Right ventricle myocardium superior (tissue), 1 donor: ENCODE measurements at regions not wholly inside any gene's neighbourhood (a gene's known extent, or its start where the extent isn't known, plus 50 kb on each side); places are given as distances from the start of the nearest gene placed in this dataset.
A peak's percentile ranks its signal among the peaks of the same experiment; 100 is the strongest.
"Not testable (repeated sequence)": the region's sequence is repeated elsewhere in the genome, so short reads cannot be mapped to it uniquely, and the experiment has no call there.

Source experiments
- ATAC-seq: fragments of 200-7000 bp; cut with Tn5 transposase; one replicate; pipeline ENCODE4 v1.9.1; 2020; ENCODE audit warnings: mild to moderate bottlenecking; ENCODE audit not compliant: poor library complexity
- DNase-seq: peaks from one replicate; pipeline ENCODE4 v3.0.0-alpha.2; 2020
- intact Hi-C: fragments of 100-400 bp; cut with DNase I; formaldehyde crosslinking; loops from one replicate; pipeline ENCODE4 v1.11.2; 2022
- donor health status: DM: no; HTN: yes; CAD: no; lungs with severe emphysema.

GRCh38 chr5:103397739-103398581 lies 139.4 kb downstream of the MACIR start:
- no peak for ATAC-seq
- intact Hi-C loops, result no loop called here

DNA sequence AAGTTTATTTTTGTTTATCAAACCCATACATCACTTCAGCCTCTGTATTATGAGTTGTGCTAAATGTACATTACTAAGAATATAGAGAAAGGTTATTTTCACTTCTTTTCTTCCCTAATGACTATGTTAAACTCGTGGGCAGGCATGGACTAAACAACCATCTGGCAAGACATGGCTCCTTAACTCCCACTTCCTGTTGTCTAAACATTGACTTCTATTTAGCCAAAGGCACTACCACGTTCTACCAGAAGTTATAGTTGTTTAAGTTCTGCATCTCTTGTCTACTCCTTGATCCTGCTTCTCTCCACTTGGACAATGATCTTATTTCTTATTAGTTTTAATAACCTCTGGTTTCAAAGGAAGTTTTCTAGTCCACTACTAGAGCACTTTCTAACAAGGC lies 136.1 kb downstream of the MACIR start:
- no peak for ATAC-seq
- DNase-seq, result no peak
- intact Hi-C loops, result no loop called here

More at GRCh38 chr5:103397739-103398581, 139.4 kb downstream of the MACIR start:
- no peak for DNase-seq

DNA sequence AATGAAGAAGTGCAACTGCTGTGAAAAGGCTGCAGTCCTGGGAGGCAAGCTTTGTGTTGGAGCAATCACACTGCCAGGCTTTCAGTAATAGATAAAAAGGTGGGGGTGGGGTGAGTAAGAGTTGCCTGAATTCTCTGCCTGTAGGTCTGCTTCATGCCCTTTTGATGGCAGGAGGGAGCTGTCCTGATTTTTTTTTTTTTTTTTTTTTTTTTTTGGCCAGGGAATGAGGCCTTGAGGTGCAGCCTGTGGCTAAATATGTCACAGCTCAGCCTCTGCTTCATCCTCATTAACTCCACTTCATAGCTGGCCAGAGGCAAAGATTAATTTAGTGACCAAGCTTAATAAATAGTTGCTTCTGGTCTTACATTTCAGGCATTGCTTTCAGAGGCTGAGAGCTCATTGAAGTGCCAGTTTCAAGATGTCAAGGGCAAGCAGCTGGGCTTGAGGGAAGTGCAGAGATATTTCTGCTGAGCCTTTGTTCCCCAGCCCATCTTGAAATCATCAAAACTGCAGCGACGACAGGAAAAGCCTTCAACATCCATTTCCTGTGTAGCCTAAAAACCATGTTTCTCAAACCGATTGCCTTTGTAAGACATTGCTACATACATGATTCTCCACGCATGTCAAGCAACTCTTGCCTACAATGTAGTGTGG lies 134.7 kb downstream of the MACIR start:
- peak; percentile 79 for ATAC-seq
- intact Hi-C loops, result no loop called here
- no peak for DNase-seq

GRCh38 chr5:103391659-103392058 lies 133.1 kb downstream of the MACIR start:
- ATAC-seq, result no peak
- intact Hi-C loops, result no loop called here
- no peak for DNase-seq

GRCh38 chr5:103389846-103390245 lies 131.3 kb downstream of the MACIR start:
- no peak for DNase-seq
- no peak for ATAC-seq
- intact Hi-C loops, result no loop called here

- ATAC-seq (no peak), DNase-seq (no peak)
- intact Hi-C loops, result no loop called here
Observed at GRCh38 chr5:103389357-103389756, 130.8 kb downstream of the MACIR start.

DNA sequence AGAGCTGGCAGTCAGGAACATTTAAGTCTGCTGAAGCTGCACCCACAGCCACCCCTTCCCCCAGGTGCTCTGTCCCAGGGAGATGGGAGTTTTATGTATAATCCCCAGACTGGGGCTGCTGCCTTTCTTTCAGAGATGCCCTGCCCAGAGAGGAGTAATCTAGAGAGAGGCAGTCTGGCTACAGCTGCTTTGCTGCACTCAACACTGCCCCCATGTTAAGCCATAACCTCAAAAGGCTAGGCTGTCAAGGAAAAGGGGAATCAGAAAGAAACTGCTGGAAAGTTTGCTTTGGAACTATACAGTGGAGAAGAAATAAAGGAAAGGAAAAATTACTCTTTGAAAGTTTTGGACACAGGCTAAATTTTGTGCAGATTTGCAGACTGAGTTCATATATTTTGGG lies 127.2 kb downstream of the MACIR start:
- DNase-seq (no peak), ATAC-seq (no peak)
- intact Hi-C loops, result no loop called here

- DNase-seq, ATAC-seq, intact Hi-C loops: not testable (repeated sequence)
Observed at GRCh38 chr5:103377638-103378037, 119.1 kb downstream of the MACIR start.

DNA sequence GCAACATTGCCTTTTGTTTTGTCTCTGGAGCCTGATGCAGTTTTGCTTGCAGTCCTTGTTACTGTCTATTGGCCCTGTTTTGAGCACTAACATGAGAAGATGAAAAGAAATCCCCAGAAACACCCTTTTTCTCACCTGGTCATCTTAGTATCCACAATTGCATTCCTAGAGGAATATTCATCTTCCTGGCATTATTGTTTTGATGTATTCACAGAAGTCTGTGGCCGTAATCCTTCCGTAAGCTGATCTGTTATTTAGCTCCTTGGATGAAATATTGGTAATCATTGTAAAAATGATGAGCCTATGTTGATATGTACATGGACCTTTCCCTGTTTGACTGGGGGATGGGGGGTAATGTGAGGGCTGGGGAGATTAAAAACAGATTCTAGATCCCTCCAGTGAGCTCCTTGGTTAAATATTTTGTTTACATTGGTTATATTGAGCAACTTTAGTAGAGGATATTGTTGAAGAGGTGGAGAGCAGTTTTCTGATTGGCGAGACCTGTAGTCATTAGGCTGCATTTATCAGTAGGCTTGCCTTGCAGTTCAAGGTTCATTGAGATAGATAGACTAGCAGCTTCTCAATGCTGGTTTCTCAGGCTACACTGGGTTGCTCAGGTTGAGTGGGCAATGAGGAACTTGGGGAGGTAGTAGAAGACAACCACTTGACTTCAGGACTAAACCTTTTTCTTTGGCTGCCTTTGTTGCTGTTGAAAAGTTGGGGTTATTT lies 117.5 kb downstream of the MACIR start:
- ATAC-seq (no peak), DNase-seq (no peak)
- intact Hi-C loops, result no loop called here

DNA sequence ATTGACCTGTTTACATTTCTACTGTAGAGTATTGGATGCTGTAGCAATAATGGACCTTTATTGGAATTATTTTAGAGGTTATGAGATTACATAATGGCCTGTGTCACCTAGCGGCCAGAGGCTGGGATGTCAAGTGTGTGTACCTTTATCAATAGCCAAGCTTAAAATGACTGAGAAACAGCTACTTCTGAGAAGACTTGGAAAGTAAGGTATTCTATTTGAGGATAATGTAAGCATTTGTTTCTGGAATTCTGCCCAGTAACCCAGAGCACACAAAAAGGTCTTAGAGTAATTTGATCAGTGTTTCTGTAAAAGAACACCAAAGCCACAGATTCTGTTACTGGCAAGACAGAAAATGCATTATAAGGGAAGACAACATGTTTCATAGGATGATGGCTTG lies 116.8 kb downstream of the MACIR start:
- no peak for ATAC-seq
- no peak for DNase-seq
- intact Hi-C loops, result no loop called here

GRCh38 chr5:103374473-103374963 lies 116.0 kb downstream of the MACIR start:
- ATAC-seq, result no peak
- DNase-seq, result no peak
- intact Hi-C loops, result no loop called here

DNA sequence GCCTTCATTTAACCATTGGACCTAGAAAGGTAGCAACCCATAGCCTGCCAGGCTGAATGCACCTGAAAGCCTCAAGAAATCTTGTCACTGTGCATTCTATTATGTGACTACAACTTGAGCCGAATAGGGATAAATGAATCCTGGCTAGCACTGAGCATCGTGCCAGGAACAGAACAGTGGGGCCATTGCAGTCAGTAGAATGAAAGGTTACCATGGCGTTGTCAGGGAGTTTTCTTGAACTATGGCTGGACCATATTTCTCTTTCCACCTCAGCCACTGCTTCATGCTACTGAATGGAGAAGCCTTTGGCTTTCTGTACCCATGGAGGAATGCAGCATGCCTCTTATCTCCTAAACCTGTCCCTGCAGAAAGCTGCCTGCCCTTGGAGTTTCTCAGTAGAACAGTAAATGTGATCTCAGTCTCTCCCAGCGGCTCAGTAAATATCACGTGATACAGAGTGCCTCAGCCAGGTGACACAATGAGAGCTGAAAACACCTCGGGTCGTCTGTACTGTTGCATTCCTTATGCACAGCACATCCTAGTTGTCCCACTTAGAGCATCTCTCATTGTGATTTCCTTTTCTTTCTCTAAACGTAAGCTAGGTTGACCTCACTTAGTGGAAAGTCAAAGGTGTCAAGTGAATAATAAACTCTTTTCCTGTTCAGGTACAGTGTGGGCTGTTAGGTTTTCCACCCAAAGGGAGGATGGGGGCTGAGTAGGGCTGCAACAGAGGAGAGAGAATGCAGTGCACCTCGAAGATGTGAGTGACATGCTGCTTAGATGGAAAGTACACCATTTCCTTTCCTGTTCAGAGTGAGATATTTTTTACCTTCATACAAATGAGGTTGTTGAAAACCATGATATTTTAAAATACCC lies 115.3 kb downstream of the MACIR start:
- no peak for DNase-seq
- ATAC-seq, result no peak
- intact Hi-C loops, result no loop called here

GRCh38 chr5:103371046-103371607 lies 112.6 kb downstream of the MACIR start:
- intact Hi-C loops, result no loop called here

GRCh38 chr5:103369125-103370120 lies 110.9 kb downstream of the MACIR start:
- no peak for DNase-seq
- ATAC-seq, result no peak
- intact Hi-C loops, result no loop called here

More at GRCh38 chr5:103371046-103371607, 112.6 kb downstream of the MACIR start:
- DNase-seq (no peak), ATAC-seq (no peak)

GRCh38 chr5:103367702-103368101 lies 109.1 kb downstream of the MACIR start:
- intact Hi-C loops, result no loop called here
- ATAC-seq, result no peak
- DNase-seq, result no peak

GRCh38 chr5:103366918-103367549 lies 108.5 kb downstream of the MACIR start:
- intact Hi-C loops, result no loop called here
- DNase-seq (no peak), ATAC-seq (no peak)

GRCh38 chr5:103364074-103364473 lies 105.5 kb downstream of the MACIR start:
- DNase-seq, result no peak
- intact Hi-C loops, result no loop called here

More at GRCh38 chr5:103364074-103364473, 105.5 kb downstream of the MACIR start:
- ATAC-seq, result no peak
